Right lobe of liver (tissue), 4 donors: ENCODE measurements at regions not wholly inside any gene's neighbourhood (a gene's known extent, or its start where the extent isn't known, plus 50 kb on each side); places are given as distances from the start of the nearest gene placed in this dataset.

Source experiments
- POLR2A ChIP-seq: fragments of 450-650 bp; IDR thresholded peaks from one replicate; pipeline ENCODE4 v1.6.1; 2017; ENCODE audit warnings: antibody characterized with exemption, mild to moderate bottlenecking
- TF ChIP-seq, protein P1 (sequence below), 4 donors: fragments of 200-600 bp in 3 of 4; fragments of 450-650 bp in 1 of 4; IDR thresholded peaks; one replicate each; pipeline versions ENCODE4 v1.5.1 to v1.8.0; 2016 to 2022; ENCODE audit warnings: antibody characterized with exemption in 4 of 4, mild to moderate bottlenecking in 2 of 4
- donor health status: DM: no; HTN: no; CAD: no.
- donor health status: DM: no; HTN: no; CAD: no.
- donor health status: DM: no; HTN: yes; CAD: no.

DNA sequence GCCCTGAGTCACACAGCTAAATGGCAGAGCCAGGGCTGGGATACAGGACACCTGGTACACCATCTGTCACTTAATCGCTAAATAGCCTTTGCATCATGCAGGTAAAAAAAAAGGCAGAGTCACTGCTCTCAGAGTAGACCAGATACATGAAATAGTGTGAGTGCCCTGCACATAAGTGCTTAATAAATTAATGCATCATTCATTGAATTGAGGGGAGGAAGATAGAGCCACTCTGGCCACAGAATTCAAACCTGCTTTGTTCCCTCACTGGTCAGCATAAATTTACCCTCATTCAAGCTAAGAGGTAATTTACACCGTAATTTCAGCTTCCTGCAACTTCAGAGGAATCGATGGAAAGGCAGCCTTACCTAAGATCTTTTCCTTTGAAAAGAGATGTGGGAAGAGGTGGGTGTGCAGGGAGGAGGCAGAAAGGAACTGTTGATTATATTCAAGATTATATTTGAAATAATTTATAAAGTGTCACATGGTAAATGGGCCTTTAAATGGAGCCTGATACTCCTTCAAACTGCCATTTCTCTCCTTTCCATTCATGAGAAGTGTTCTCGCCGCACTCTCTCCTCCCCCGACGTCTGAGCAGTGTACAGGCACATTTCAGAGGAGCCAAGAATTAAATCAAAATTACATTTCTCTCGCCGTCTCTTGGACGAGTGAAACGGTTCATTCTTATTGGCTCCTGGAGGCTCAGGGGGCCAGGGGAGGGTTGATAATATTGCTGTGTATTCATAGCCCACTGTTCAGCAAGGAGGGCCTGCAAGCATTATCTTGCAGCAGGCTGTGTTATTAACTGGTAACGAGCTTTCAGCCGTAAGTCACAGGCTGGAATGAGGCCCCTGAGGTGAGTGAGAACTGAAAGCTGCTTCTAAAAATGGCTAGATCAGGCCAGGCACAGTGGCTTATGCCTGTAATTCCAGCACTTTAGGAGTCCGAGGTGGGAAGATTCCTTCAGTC is 52.2 kb upstream of the HMGXB4 start:
- TF ChIP-seq, protein P1, sequence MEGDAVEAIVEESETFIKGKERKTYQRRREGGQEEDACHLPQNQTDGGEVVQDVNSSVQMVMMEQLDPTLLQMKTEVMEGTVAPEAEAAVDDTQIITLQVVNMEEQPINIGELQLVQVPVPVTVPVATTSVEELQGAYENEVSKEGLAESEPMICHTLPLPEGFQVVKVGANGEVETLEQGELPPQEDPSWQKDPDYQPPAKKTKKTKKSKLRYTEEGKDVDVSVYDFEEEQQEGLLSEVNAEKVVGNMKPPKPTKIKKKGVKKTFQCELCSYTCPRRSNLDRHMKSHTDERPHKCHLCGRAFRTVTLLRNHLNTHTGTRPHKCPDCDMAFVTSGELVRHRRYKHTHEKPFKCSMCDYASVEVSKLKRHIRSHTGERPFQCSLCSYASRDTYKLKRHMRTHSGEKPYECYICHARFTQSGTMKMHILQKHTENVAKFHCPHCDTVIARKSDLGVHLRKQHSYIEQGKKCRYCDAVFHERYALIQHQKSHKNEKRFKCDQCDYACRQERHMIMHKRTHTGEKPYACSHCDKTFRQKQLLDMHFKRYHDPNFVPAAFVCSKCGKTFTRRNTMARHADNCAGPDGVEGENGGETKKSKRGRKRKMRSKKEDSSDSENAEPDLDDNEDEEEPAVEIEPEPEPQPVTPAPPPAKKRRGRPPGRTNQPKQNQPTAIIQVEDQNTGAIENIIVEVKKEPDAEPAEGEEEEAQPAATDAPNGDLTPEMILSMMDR (IDR thresholded peaks at IDR 0.05), result no peak
- no peak for TF ChIP-seq POLR2A
